T-cell (primary cell): ENCODE measurements at regions not wholly inside any gene's neighbourhood (a gene's known extent, or its start where the extent isn't known, plus 50 kb on each side); places are given as distances from the start of the nearest gene placed in this dataset.

Experiments
- ATAC-seq, 4 experiments: fragments of 200-7000 bp in 3 of 4; fragments of 150-1000 bp in 1 of 4; cut with Tn5 transposase; replicated peaks in 1 of 4; 1 replicate in 3 of 4; 2 replicates in 1 of 4; pipeline ENCODE4 v1.10.0; 2021; ENCODE audit warnings: moderate library complexity in 3 of 4, mild to moderate bottlenecking in 2 of 4, moderate number of reproducible peaks in 1 of 4
- CTCF ChIA-PET, 2 donors: fragments of 300-600 bp; sonication (Branson Sonifier 250); formaldehyde crosslinking; loops; one replicate each; lab custom pipeline; 2022; ENCODE audit warnings: antibody characterized with exemption in 2 of 2; lab: Charles Lee
- POLR2A ChIA-PET, 2 donors: fragments of 300-600 bp; sonication (Branson Sonifier 250); formaldehyde crosslinking; loops; one replicate each; lab custom pipeline; 2022; ENCODE audit warnings: antibody characterized with exemption in 2 of 2; lab: Charles Lee
- DNase-seq, 35 experiments: peaks; one replicate each; pipeline versions ENCODE4 v3.0.0 to v3.0.0-alpha.2; 2013 to 2023
- H3K27ac ChIP-seq: one replicate; pipeline ENCODE4 v1.5.1; 2013; ENCODE audit warnings: low read length
- H3K27me3 ChIP-seq, 2 experiments: replicated peaks in 1 of 2; 1 replicate in 1 of 2; 2 replicates in 1 of 2; pipeline versions ENCODE4 v1.6.1 to v1.7.0; 2013; ENCODE audit warnings: low read length in 1 of 2, mixed read lengths in 1 of 2; ENCODE audit not compliant: control insufficient read depth in 2 of 2, insufficient read depth in 2 of 2; ENCODE audit errors: extremely low read depth in 1 of 2
- H3K36me3 ChIP-seq, 2 donors: 1 replicate in 1 of 2; 2 replicates in 1 of 2; pipeline versions ENCODE4 v1.6.1 to v1.7.0; 2013; ENCODE audit warnings: low read length in 1 of 2; ENCODE audit not compliant: control insufficient read depth in 2 of 2, insufficient read depth in 1 of 2; ENCODE audit errors: extremely low read depth in 1 of 2
- H3K4me1 ChIP-seq, 2 experiments: 1 replicate in 1 of 2; 2 replicates in 1 of 2; pipeline versions ENCODE4 v1.6.1 to v1.7.0; 2013; ENCODE audit warnings: low read length in 2 of 2, mixed read lengths in 1 of 2; ENCODE audit not compliant: insufficient read depth in 2 of 2, control insufficient read depth in 1 of 2; ENCODE audit errors: extremely low read depth in 1 of 2
- H3K4me3 ChIP-seq, 2 donors: 1 replicate in 1 of 2; 2 replicates in 1 of 2; pipeline versions ENCODE4 v1.5.1 to v1.7.0; 2013; ENCODE audit warnings: mild to moderate bottlenecking in 2 of 2, low read length in 1 of 2, moderate library complexity in 1 of 2; ENCODE audit not compliant: control insufficient read depth in 1 of 2; ENCODE audit errors: extremely low read depth in 1 of 2
- H3K9me3 ChIP-seq: 2 replicates; pipeline ENCODE4 v1.7.0; 2013
- H3K27ac Mint-ChIP-seq, 2 donors: one replicate each; pipeline ENCODE4 v1.8.0; 2020 to 2021; ENCODE audit warnings: mild to moderate bottlenecking in 2 of 2, mixed read lengths in 2 of 2
- H3K27me3 Mint-ChIP-seq, 2 donors: one replicate each; pipeline ENCODE4 v1.8.0; 2021 to 2022; ENCODE audit warnings: mixed read lengths in 2 of 2
- H3K36me3 Mint-ChIP-seq: one replicate; pipeline ENCODE4 v1.8.0; 2021; ENCODE audit warnings: mixed read lengths
- H3K4me1 Mint-ChIP-seq, 3 donors: one replicate each; pipeline ENCODE4 v1.8.0; 2020 to 2022; ENCODE audit warnings: mixed read lengths in 3 of 3, mild to moderate bottlenecking in 1 of 3
- H3K4me3 Mint-ChIP-seq, 3 donors: one replicate each; pipeline ENCODE4 v1.8.0; 2020 to 2022; ENCODE audit warnings: mild to moderate bottlenecking in 3 of 3, mixed read lengths in 3 of 3, moderate library complexity in 3 of 3
- H3K9me3 Mint-ChIP-seq, 3 donors: one replicate each; pipeline ENCODE4 v1.8.0; 2020 to 2022; ENCODE audit warnings: mixed read lengths in 3 of 3
- WGBS: methylation state at CpG from one replicate; pipeline ENCODE4 v1.1.5; 2013; ENCODE audit warnings: missing lambda C conversion rate; ENCODE audit not compliant: insufficient coverage; 5-methylcytosine and 5-hydroxymethylcytosine counted together

DNA sequence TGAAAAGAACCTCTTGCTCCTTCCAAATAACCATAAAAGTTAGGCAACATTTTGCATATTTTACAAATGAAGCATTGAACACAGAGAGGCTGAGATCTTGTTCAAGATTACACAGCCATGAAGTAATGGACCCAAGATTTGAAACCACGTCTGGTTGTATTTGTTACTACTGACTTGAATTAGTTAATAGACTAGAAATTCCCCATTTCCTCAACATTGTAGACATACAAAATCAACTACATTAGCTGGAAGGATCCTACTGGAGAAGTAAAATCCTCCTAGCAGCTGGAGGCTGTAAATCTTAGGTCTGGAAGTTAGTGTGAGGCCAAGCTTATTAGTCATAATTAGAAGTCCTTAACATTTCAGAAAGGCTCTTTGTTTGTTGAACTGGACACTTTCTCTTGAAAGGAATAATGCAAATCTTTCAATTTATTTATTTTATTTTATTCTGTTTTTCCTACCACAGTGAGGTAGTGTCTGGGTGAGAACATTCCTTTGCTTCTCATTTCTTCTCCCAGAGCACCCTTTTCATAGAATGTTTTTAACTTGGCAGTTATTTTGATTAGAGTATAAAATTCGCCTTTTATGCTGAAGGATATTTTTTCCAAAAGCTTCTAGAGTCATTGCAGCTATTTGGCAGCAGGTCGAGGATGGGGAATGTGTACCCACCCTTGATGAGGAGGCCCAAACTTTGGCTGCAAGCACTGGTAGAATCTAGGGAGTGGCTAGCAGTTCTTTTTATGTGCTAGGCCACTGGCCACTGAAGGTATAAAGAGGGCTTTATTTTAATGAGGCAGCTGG is 62.0 kb upstream of the CLNK start:
- ChIA-PET POLR2A (no interaction called here), CTCF (no interaction called here)
- no peaks in the 10 kb centered on the region for H3K9me3 ChIP-seq
- peaks cover 0 to 5% of the 10 kb centered on the region in 2 donors for H3K27me3 Mint-ChIP-seq
- no peak overlapping the region for H3K27ac ChIP-seq
- ATAC-seq (no peak), DNase-seq (no peak)
- H3K4me3 ChIP-seq: no peak overlapping the region
- no peaks in the 10 kb centered on the region for H3K27me3 ChIP-seq
- WGBS: 62% methylated on average over 1 of the region's 3 CpGs
- H3K4me1 ChIP-seq: no peaks in the 10 kb centered on the region
- H3K36me3 ChIP-seq: no peaks in the 10 kb centered on the region
- H3K36me3 Mint-ChIP-seq: no peaks in the 10 kb centered on the region
- H3K4me3 Mint-ChIP-seq: no peak overlapping the region
- peaks cover 0 to 2% (median 0%) of the 10 kb centered on the region in 3 donors for H3K4me1 Mint-ChIP-seq
- H3K27ac Mint-ChIP-seq: no peak overlapping the region
- no peaks in the 10 kb centered on the region for H3K9me3 Mint-ChIP-seq

DNA sequence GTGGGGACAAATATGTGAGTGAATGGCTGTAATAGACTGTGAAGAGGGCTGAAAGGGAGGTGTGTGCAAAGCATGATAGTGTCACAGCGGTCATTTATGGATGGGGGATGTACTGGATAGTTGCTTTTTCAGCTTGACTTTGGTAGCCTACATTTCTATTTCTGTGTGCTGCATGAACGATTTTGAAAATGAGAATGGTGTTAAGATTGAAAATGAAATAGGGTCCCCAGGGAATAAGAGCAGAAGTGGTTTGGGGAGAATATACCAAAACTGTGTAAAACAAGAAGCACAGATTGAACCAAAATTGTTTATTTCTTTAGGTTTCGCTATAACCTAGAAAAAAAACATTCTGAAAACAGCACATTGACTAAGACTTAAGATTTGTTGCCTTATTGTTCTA is 58.8 kb upstream of the CLNK start:
- Mint-ChIP-seq H3K9me3 (no peaks in the 10 kb centered on the region), H3K36me3 (no peaks in the 10 kb centered on the region), H3K4me3 (no peak overlapping the region), H3K4me1 (peaks cover 0 to 2% (median 0%) of the 10 kb centered on the region in 3 donors), H3K27ac (no peak overlapping the region), H3K27me3 (no peaks in the 10 kb centered on the region)
- ATAC-seq (no peak), DNase-seq (no peak)
- H3K4me3 ChIP-seq: no peak overlapping the region
- H3K27me3 ChIP-seq: no peaks in the 10 kb centered on the region
- H3K9me3 ChIP-seq: no peaks in the 10 kb centered on the region
- 53% methylated on average over 2 of the region's 3 CpGs for WGBS
- CTCF ChIA-PET: no interaction called here
- no peaks in the 10 kb centered on the region for H3K4me1 ChIP-seq
- no peaks in the 10 kb centered on the region for H3K36me3 ChIP-seq
- POLR2A ChIA-PET: no interaction called here
- H3K27ac ChIP-seq: no peak overlapping the region

DNA sequence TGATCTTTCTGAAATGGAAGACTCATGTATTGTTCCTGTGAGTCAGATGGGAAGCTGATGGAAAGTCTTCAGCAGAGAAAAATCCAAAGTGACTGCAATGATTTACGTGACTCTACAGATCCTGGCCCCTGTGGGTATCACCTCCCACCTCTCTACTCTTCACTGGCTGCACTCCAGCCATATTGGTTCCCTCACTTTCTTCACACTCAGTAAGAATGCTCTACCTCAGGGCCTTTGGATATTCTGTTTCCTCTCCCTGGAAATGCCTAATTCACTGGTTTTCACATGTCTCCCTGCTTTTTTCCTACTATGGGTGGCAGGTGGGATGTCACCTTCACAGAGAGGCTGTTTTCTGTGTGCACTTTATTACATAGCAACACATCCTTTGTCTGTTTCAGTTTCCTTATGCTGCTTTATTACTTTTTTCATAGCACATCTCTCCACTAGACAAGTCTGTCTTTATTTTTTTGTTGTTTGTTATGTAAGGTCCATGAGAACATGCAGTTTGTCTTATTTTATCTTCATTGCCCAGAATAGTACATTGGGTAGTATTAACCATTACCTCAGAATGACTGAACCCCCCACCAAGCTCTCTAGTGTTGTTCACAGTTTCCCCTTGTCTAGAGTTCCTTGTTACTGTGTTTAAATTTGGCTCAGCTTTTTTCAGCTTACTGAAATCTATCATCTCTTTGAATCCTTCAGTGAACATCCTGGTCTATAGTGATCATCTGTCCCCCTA is 57.6 kb upstream of the CLNK start:
- Histone ChIP-seq H3K9me3 (no peaks in the 10 kb centered on the region), H3K36me3 (no peaks in the 10 kb centered on the region), H3K4me3 (no peak overlapping the region), H3K27ac (no peak overlapping the region), H3K27me3 (no peaks in the 10 kb centered on the region), H3K4me1 (no peaks in the 10 kb centered on the region)
- Mint-ChIP-seq H3K4me3 (no peak overlapping the region), H3K27me3 (no peaks in the 10 kb centered on the region), H3K9me3 (no peaks in the 10 kb centered on the region), H3K36me3 (no peaks in the 10 kb centered on the region), H3K4me1 (peaks cover 0 to 2% (median 0%) of the 10 kb centered on the region in 3 donors), H3K27ac (no peak overlapping the region)
- DNase-seq (no peak), ATAC-seq (no peak)
- WGBS: 43% methylated on average over 1 of the region's 1 CpG
- CTCF ChIA-PET: no interaction called here
- POLR2A ChIA-PET: no interaction called here

DNA sequence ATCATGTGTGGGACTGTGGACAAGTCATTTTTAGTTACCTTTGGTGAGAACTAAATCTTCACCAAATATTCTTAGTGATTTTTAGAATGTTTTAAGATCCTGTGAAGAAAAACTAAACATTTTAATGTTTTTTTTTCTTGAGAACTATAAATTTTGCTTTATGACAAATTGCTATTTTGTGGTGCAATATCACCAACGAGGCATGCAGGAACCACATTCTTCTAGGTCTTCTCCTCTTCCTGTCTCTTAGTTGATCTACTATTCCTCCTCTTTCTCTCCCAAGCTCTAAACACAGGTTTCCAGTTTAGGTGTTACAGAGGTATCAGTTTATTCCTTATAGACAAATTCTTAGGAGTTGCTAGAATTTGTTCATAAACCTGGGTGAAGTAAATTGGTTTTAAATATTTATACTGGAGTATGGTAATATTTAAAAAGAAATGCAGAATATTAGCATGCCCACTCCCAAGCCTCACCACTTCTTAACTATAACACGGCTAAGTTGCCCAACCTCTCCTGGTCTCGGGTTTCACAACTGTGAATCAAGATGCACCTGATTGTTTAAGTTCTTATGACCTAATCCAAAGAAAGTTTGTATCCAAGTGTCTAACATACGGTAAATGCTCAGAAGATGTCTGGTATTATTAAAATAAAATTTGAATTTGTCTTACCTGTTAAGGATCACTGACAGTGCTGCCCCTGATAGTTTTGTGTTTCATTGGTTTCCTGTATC is 56.5 kb upstream of the CLNK start:
- H3K36me3 Mint-ChIP-seq: no peaks in the 10 kb centered on the region
- no peaks in the 10 kb centered on the region for H3K36me3 ChIP-seq
- ChIA-PET CTCF (interaction anchor here in 1 of 2 donors (0.6 kb wide), 1 partner anchor 443 kb away, joined by 3 read pairs; no protein-coding TSS in a partner anchor), POLR2A (no interaction called here)
- H3K27me3 Mint-ChIP-seq: no peaks in the 10 kb centered on the region
- H3K27me3 ChIP-seq: no peaks in the 10 kb centered on the region
- H3K4me3 ChIP-seq: no peak overlapping the region
- no peaks in the 10 kb centered on the region for H3K9me3 ChIP-seq
- no peak overlapping the region for H3K27ac Mint-ChIP-seq
- WGBS: no CpG with 5 or more reads among the region's 4 CpGs
- ATAC-seq (no peak), DNase-seq (no peak)
- H3K27ac ChIP-seq: no peak overlapping the region
- no peak overlapping the region for H3K4me3 Mint-ChIP-seq
- no peaks in the 10 kb centered on the region for H3K4me1 ChIP-seq
- H3K9me3 Mint-ChIP-seq: no peaks in the 10 kb centered on the region
- H3K4me1 Mint-ChIP-seq: peaks cover 0 to 2% (median 0%) of the 10 kb centered on the region in 3 donors

DNA sequence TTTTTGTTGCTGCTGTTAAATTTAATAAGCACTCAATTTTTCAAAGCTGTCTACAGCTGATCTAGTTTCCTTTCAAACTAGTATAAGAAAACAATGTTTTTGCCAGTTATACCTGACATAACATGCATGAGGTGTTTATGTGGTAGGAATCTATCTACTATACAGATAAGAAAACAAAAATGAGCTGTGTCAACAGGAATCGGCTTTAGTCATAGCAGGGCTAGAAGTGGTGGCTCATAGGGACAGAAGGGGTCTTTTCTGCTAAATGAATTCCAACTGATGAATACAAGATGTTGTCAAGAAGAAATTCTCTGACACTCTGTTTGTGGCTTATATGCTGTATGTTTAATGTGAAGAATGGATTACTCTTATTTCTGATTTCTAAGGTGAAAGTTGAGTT is 55.7 kb upstream of the CLNK start:
- Histone ChIP-seq H3K4me1 (no peaks in the 10 kb centered on the region), H3K27ac (no peak overlapping the region), H3K27me3 (no peaks in the 10 kb centered on the region), H3K36me3 (no peaks in the 10 kb centered on the region), H3K9me3 (no peaks in the 10 kb centered on the region), H3K4me3 (no peak overlapping the region)
- no peak for ATAC-seq
- Mint-ChIP-seq H3K9me3 (no peaks in the 10 kb centered on the region), H3K4me3 (no peak overlapping the region), H3K27me3 (no peaks in the 10 kb centered on the region), H3K4me1 (peaks cover 0 to 2% (median 0%) of the 10 kb centered on the region in 3 donors), H3K27ac (no peak overlapping the region), H3K36me3 (no peaks in the 10 kb centered on the region)
- 80% methylated on average over 1 of the region's 1 CpG for WGBS
- CTCF ChIA-PET: no interaction called here
- no peak for DNase-seq
- POLR2A ChIA-PET: no interaction called here

DNA sequence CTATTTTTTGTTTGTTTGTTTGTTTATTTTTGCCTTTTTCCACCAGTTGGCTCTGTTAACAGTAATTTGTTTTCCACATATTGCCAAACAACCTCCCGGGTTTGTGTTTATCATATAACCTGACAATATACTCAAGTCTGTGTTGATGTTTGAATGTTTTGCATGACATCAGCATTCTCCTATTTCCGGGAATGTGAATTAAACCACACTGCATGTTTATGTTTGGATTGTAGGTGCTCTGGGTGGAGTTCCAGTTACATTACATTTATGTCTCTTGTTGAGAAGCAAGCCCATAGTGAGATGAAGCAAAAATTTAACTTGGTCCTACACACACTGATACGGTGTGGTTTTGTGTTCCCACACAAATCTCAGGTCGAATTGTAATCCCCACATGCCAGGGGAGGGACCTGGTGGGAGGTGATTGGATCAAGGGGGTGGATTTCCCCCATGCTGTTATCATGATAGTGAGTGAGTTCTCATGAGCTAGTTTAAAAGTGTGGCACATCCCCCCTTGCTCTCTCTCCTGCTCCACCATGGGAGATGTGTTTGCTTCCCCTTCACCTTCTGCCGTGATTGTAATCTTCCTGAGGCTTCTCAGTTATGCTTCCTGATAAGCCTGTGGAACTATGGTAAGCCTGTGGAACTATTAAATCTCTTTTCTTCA is 54.4 kb upstream of the CLNK start:
- Histone ChIP-seq H3K4me1 (no peaks in the 10 kb centered on the region), H3K36me3 (no peaks in the 10 kb centered on the region), H3K9me3 (no peaks in the 10 kb centered on the region), H3K4me3 (no peak overlapping the region), H3K27me3 (no peaks in the 10 kb centered on the region), H3K27ac (no peak overlapping the region)
- POLR2A ChIA-PET: no interaction called here
- peaks cover 0 to 2% (median 0%) of the 10 kb centered on the region in 3 donors for H3K4me1 Mint-ChIP-seq
- no peaks in the 10 kb centered on the region for H3K27me3 Mint-ChIP-seq
- no peak overlapping the region for H3K27ac Mint-ChIP-seq
- H3K9me3 Mint-ChIP-seq: no peaks in the 10 kb centered on the region
- H3K4me3 Mint-ChIP-seq: no peak overlapping the region
- ATAC-seq (no peak), DNase-seq (no peak)
- CTCF ChIA-PET: no interaction called here
- no peaks in the 10 kb centered on the region for H3K36me3 Mint-ChIP-seq
- no CpG with 5 or more reads among the region's 5 CpGs for WGBS
